Fibroblast of skin of abdomen (primary cell): ENCODE measurements at regions not wholly inside any gene's neighbourhood (a gene's known extent, or its start where the extent isn't known, plus 50 kb on each side); places are given as distances from the start of the nearest gene placed in this dataset.

Experiments used
- DNase-seq: peaks from one replicate; pipeline ENCODE4 v3.0.0-alpha.2; 2013

GRCh38 chr1:115412733-115413132 is 74.7 kb upstream of the NGF start:
- DNase-seq = no peak

GRCh38 chr1:115412286-115412685 is 74.2 kb upstream of the NGF start:
- peak; percentile 17 for DNase-seq

- peak; percentile 19 for DNase-seq
These were observed 73.5 kb upstream of the NGF start for GRCh38 chr1:115411371-115412063.

GRCh38 chr1:115409094-115410015 is 71.3 kb upstream of the NGF start:
- peak; percentile 27 for DNase-seq

GRCh38 chr1:115408533-115408932 is 70.5 kb upstream of the NGF start:
- no peak for DNase-seq

- DNase-seq = no peak
These were observed 66.9 kb upstream of the NGF start for GRCh38 chr1:115404911-115405310.

- no peak for DNase-seq
These were observed 64.7 kb upstream of the NGF start for GRCh38 chr1:115402753-115403184.

GRCh38 chr1:115401676-115402075 is 63.6 kb upstream of the NGF start:
- no peak for DNase-seq

GRCh38 chr1:115400891-115401290 is 62.8 kb upstream of the NGF start:
- no peak for DNase-seq

GRCh38 chr1:115400426-115400825 is 62.4 kb upstream of the NGF start:
- DNase-seq = no peak

GRCh38 chr1:115398745-115399144 is 60.7 kb upstream of the NGF start:
- no peak for DNase-seq
